CD14-positive monocyte (primary cell): ENCODE measurements at regions not wholly inside any gene's neighbourhood (a gene's known extent, or its start where the extent isn't known, plus 50 kb on each side); places are given as distances from the start of the nearest gene placed in this dataset.
"Not testable (repeated sequence)": the region's sequence is repeated elsewhere in the genome, so short reads cannot be mapped to it uniquely, and the experiment has no call there.

Experiments used
- DNase-seq, 3 donors: peaks; one replicate each; pipeline ENCODE4 v3.0.0-alpha.2; 2011 to 2022
- H2AFZ ChIP-seq: 2 replicates; pipeline ENCODE4 v1.6.0; 2012; ENCODE audit warnings: mild to moderate bottlenecking, low read depth, low read length, inconsistent platforms; ENCODE audit not compliant: insufficient read depth, poor library complexity, severe bottlenecking
- H3K27ac ChIP-seq, 2 donors: 1 replicate in 1 of 2; 2 replicates in 1 of 2; pipeline ENCODE4 v1.5.1; 2012 to 2013; ENCODE audit warnings: low read length in 2 of 2, control low read depth in 1 of 2, inconsistent platforms in 1 of 2, low read depth in 1 of 2, mild to moderate bottlenecking in 1 of 2
- H3K27me3 ChIP-seq, 2 donors: one replicate each; pipeline versions ENCODE4 v1.6.0 to v1.6.1; 2011 to 2013; ENCODE audit warnings: low read length in 2 of 2; ENCODE audit not compliant: control insufficient read depth in 2 of 2, insufficient read depth in 2 of 2
- H3K36me3 ChIP-seq, 2 donors: replicated peaks in 1 of 2; 1 replicate in 1 of 2; 2 replicates in 1 of 2; pipeline versions ENCODE4 v1.5.1 to v1.6.1; 2012 to 2013; ENCODE audit warnings: low read length in 2 of 2, control low read depth in 1 of 2, inconsistent platforms in 1 of 2, mild to moderate bottlenecking in 1 of 2; ENCODE audit not compliant: insufficient read depth in 2 of 2, control insufficient read depth in 1 of 2
- H3K4me1 ChIP-seq, 2 donors: 1 replicate in 1 of 2; 2 replicates in 1 of 2; pipeline versions ENCODE4 v1.5.1 to v1.6.1; 2012 to 2013; ENCODE audit warnings: low read length in 2 of 2, control low read depth in 1 of 2, inconsistent platforms in 1 of 2, mild to moderate bottlenecking in 1 of 2, moderate library complexity in 1 of 2; ENCODE audit not compliant: insufficient read depth in 2 of 2, control insufficient read depth in 1 of 2
- H3K4me2 ChIP-seq: replicated peaks from 2 replicates; pipeline ENCODE3; 2012; ENCODE audit warnings: low read length, moderate library complexity, mild to moderate bottlenecking; ENCODE audit not compliant: poor library complexity, severe bottlenecking; ENCODE audit errors: extremely low read depth
- H3K4me3 ChIP-seq, 3 experiments: fragments of 200-600 bp in 1 of 3; sonication (generic) in 1 of 3; replicated peaks in 1 of 3; 1 replicate in 2 of 3; 2 replicates in 1 of 3; pipeline ENCODE4 v1.5.1; 2011 to 2013; ENCODE audit warnings: low read length in 3 of 3, mild to moderate bottlenecking in 3 of 3, control low read depth in 2 of 3, low read depth in 2 of 3, inconsistent platforms in 1 of 3, moderate library complexity in 1 of 3
- H3K79me2 ChIP-seq: 2 replicates; pipeline ENCODE4 v1.6.0; 2012; ENCODE audit warnings: mild to moderate bottlenecking, control low read depth, inconsistent platforms, low read length, moderate library complexity; ENCODE audit not compliant: insufficient read depth
- H3K9ac ChIP-seq: 2 replicates; pipeline ENCODE4 v1.6.0; 2017; ENCODE audit warnings: low read length, mild to moderate bottlenecking; ENCODE audit not compliant: insufficient read depth, poor library complexity, severe bottlenecking
- H3K9me3 ChIP-seq, 2 donors: replicated peaks in 1 of 2; 1 replicate in 1 of 2; 2 replicates in 1 of 2; pipeline versions ENCODE4 v1.5.1 to v1.6.1; 2012 to 2013; ENCODE audit warnings: low read length in 2 of 2, control low read depth in 1 of 2; ENCODE audit not compliant: control insufficient read depth in 1 of 2, insufficient read depth in 1 of 2
- H4K20me1 ChIP-seq: 2 replicates; pipeline ENCODE4 v1.6.0; 2012; ENCODE audit warnings: mild to moderate bottlenecking, low read length, control low read depth, moderate library complexity; ENCODE audit not compliant: insufficient read depth
- H3K27ac Mint-ChIP-seq, 7 donors: one replicate each; pipeline ENCODE4 v1.8.0; 2020; ENCODE audit warnings: mild to moderate bottlenecking in 7 of 7, mixed read lengths in 7 of 7, moderate library complexity in 6 of 7, inconsistent platforms in 2 of 7
- H3K27me3 Mint-ChIP-seq, 3 donors: one replicate each; pipeline ENCODE4 v1.8.0; 2021 to 2022; ENCODE audit warnings: low read depth in 3 of 3, mild to moderate bottlenecking in 3 of 3, mixed read lengths in 3 of 3, moderate library complexity in 3 of 3, inconsistent platforms in 1 of 3
- H3K36me3 Mint-ChIP-seq, 2 donors: one replicate each; pipeline ENCODE4 v1.8.0; 2020; ENCODE audit warnings: mixed read lengths in 2 of 2, inconsistent platforms in 1 of 2, mild to moderate bottlenecking in 1 of 2
- H3K4me1 Mint-ChIP-seq: one replicate; pipeline ENCODE4 v1.8.0; 2020; ENCODE audit warnings: mild to moderate bottlenecking, mixed read lengths
- H3K4me3 Mint-ChIP-seq, 2 donors: one replicate each; pipeline ENCODE4 v1.8.0; 2020; ENCODE audit warnings: mild to moderate bottlenecking in 2 of 2, mixed read lengths in 2 of 2, moderate library complexity in 1 of 2
- H3K9me3 Mint-ChIP-seq, 7 donors: one replicate each; pipeline ENCODE4 v1.8.0; 2020 to 2022; ENCODE audit warnings: mixed read lengths in 7 of 7, mild to moderate bottlenecking in 6 of 7, moderate library complexity in 6 of 7, inconsistent platforms in 2 of 7
- WGBS: methylation state at CpG from one replicate; pipeline ENCODE4 v1.1.5; 2013; ENCODE audit warnings: missing lambda C conversion rate; ENCODE audit not compliant: insufficient coverage; 5-methylcytosine and 5-hydroxymethylcytosine counted together
- intact Hi-C, 2 donors: fragments of 100-400 bp; cut with micrococcal nuclease; formaldehyde crosslinking; loops; one replicate each; pipeline versions ENCODE4 v1.15.0 to v1.15.1; 2023

DNA sequence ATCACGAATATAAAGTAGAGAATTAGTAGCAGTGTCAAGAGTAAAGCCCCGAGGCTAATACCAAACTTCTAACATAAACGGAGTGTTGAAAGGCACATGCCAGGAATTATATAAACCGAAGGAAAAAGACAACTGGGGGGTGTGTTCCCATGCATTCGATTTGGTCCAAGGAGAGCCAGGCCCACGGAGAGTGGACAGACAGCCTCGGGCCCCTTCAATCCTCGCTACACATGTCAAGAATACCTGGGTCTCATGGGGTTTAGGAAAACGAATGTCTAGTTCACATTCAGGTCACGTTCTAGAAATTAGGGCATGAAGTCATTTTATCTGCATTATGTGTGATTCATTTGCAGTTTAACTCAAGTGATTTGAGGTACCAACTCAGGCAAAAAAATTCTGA, 343.7 kb downstream of the BCL2L11 start:
- H3K4me2 ChIP-seq, H3K27me3 Mint-ChIP-seq, H3K9ac ChIP-seq, H3K27me3 ChIP-seq, H3K36me3 Mint-ChIP-seq, H3K4me3 Mint-ChIP-seq, H3K36me3 ChIP-seq, H2AFZ ChIP-seq, H3K4me3 ChIP-seq, H3K9me3 Mint-ChIP-seq, H4K20me1 ChIP-seq, intact Hi-C loops, DNase-seq, H3K9me3 ChIP-seq, H3K27ac ChIP-seq: not testable (repeated sequence)
- H3K4me1 Mint-ChIP-seq = peaks cover 11% of the 10 kb centered on the region
- peaks cover 14 to 20% of the 10 kb centered on the region in 2 donors for H3K4me1 ChIP-seq
- WGBS = no CpG with 5 or more reads among the region's 10 CpGs
- H3K27ac Mint-ChIP-seq = peak overlapping the region in 3 of 7 donors; percentile 63 to 80 (median 70)
- H3K79me2 ChIP-seq = peaks cover 11% of the 10 kb centered on the region

DNA sequence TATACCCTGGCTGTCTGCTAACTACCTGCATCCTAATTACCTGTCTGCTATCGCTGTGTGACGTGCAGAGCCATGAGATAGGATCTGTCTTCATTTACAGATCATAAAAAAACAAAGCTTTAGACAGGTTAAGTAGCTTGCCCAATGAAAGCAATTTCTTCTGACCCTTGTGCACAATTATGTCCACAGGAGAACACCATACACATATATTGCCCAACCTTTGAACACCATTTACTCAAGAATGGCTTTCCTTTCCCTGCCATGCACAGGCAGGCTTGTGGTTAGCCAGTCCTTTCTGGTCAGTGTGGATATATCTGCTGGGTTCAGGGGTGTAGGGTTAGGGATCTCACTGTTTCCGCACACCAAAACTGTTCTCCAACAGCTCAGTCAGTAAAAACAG, 344.8 kb downstream of the BCL2L11 start:
- H3K9me3 Mint-ChIP-seq, H3K27ac Mint-ChIP-seq: not testable (repeated sequence)

DNA sequence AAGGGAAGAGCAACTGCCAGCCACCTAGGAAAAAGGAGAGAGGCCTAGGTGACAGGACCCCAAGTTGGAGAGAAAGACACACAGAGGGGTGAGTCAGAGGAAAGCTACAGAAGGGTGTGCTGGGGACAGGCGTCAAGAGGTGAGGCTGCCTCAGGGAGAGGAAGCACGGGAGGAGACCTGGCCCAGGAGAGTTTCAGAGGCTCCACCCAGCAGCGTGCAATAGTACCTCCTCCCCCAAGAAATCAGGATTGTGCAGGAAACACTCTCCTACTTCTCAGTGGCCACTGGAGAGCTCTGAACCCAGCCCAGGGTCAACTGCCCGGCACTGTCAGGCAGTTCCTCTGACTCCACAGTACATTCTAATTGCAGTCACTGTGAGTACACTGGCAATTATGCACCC, 346.0 kb downstream of the BCL2L11 start:
- H3K27ac Mint-ChIP-seq = peak overlapping the region in 2 of 7 donors; percentile 6 to 50
- H3K4me1 Mint-ChIP-seq = peaks cover 13% of the 10 kb centered on the region
- not testable (repeated sequence) for H3K27me3 ChIP-seq

More for the DNA sequence above, 344.8 kb downstream of the BCL2L11 start:
- H3K79me2 ChIP-seq = peaks cover 14% of the 10 kb centered on the region
- DNase-seq, H3K36me3 ChIP-seq, H3K9me3 ChIP-seq, H3K27me3 Mint-ChIP-seq, H3K27me3 ChIP-seq, H3K4me2 ChIP-seq, H2AFZ ChIP-seq, H3K36me3 Mint-ChIP-seq, H3K4me3 Mint-ChIP-seq, H4K20me1 ChIP-seq, H3K9ac ChIP-seq, H3K27ac ChIP-seq, intact Hi-C loops, H3K4me3 ChIP-seq: not testable (repeated sequence)
- WGBS = no CpG with 5 or more reads among the region's 3 CpGs
- peaks cover 11% of the 10 kb centered on the region for H3K4me1 Mint-ChIP-seq
- H3K4me1 ChIP-seq = peaks cover 14 to 20% of the 10 kb centered on the region in 2 donors

DNA sequence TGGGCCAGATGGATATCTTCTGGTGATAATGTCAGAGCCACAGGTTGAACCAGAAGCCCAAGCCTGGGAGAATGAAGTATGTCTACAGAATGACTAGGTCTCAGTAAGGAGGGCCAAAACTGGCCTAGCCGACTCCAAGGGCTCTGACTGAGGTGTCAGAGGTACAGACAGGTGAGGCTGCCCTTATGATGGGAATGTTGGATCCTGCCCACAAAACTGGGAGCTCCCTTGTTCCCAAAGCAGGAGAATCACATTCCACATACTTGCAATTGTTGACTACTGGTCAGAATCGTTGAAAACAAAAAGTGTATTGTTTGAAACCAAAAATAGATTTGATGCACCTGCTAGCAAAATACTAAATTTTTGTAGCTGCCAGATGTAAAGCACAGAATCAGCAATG, 350.2 kb downstream of the BCL2L11 start:
- H4K20me1 ChIP-seq, H3K9ac ChIP-seq, H3K36me3 Mint-ChIP-seq, H3K27ac ChIP-seq, H3K27me3 ChIP-seq, intact Hi-C loops, H3K9me3 Mint-ChIP-seq, DNase-seq, H3K4me3 Mint-ChIP-seq, H3K4me3 ChIP-seq, H3K4me2 ChIP-seq, H3K9me3 ChIP-seq, H3K36me3 ChIP-seq, H3K27ac Mint-ChIP-seq, H3K27me3 Mint-ChIP-seq, H2AFZ ChIP-seq, H3K4me1 ChIP-seq: not testable (repeated sequence)
- WGBS = no CpG with 5 or more reads among the region's 2 CpGs
- H3K79me2 ChIP-seq = peaks cover 21% of the 10 kb centered on the region
- H3K4me1 Mint-ChIP-seq = peaks cover 25% of the 10 kb centered on the region

More for the DNA sequence above, 346.0 kb downstream of the BCL2L11 start:
- H3K4me3 ChIP-seq, H3K36me3 Mint-ChIP-seq, H3K9me3 Mint-ChIP-seq, H3K36me3 ChIP-seq, H3K9me3 ChIP-seq, H3K4me3 Mint-ChIP-seq, H3K27me3 Mint-ChIP-seq, H4K20me1 ChIP-seq, H3K4me2 ChIP-seq, DNase-seq, H3K27ac ChIP-seq, intact Hi-C loops, H3K9ac ChIP-seq, H2AFZ ChIP-seq: not testable (repeated sequence)
- H3K4me1 ChIP-seq = peaks cover 14 to 20% of the 10 kb centered on the region in 2 donors
- no CpG with 5 or more reads among the region's 4 CpGs for WGBS
- peaks cover 12% of the 10 kb centered on the region for H3K79me2 ChIP-seq
